22Rv1 (cell line): ENCODE measurements at regions not wholly inside any gene's neighbourhood (a gene's known extent, or its start where the extent isn't known, plus 50 kb on each side); places are given as distances from the start of the nearest gene placed in this dataset.

Experiments used
- ZFX ChIP-seq: fragments of 450-650 bp; IDR thresholded peaks from 2 replicates; pipeline ENCODE4 v1.6.1; 2017; ENCODE audit warnings: antibody characterized with exemption, borderline replicate concordance
- TF ChIP-seq, protein P1 (sequence below): fragments of 450-650 bp; IDR thresholded peaks from 2 replicates; pipeline ENCODE4 v1.5.1; 2017; ENCODE audit warnings: mild to moderate bottlenecking

DNA sequence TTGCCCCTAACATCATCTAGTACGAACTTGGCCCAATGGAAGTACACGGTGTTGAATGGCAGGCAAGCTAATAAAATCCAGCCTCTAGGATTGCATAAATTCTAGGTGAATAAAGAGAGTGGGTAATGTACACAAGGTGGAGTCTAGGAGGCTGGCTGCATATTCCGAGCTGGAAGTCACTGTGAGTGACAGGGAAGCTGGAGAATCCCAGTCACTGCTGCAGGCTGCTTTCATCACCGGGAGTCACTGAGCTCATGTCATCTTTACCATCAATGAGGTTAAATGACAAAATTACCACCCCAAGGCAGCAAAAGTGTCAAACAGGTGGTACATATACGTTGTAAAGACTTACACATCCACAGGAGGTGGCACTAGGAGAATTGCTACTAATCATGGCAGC, 91.3 kb upstream of the HMHB1 start:
- TF ChIP-seq, protein P1, sequence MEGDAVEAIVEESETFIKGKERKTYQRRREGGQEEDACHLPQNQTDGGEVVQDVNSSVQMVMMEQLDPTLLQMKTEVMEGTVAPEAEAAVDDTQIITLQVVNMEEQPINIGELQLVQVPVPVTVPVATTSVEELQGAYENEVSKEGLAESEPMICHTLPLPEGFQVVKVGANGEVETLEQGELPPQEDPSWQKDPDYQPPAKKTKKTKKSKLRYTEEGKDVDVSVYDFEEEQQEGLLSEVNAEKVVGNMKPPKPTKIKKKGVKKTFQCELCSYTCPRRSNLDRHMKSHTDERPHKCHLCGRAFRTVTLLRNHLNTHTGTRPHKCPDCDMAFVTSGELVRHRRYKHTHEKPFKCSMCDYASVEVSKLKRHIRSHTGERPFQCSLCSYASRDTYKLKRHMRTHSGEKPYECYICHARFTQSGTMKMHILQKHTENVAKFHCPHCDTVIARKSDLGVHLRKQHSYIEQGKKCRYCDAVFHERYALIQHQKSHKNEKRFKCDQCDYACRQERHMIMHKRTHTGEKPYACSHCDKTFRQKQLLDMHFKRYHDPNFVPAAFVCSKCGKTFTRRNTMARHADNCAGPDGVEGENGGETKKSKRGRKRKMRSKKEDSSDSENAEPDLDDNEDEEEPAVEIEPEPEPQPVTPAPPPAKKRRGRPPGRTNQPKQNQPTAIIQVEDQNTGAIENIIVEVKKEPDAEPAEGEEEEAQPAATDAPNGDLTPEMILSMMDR, result no peak
- TF ChIP-seq ZFX, result no peak
